ENCODE measurements at regions not wholly inside any gene's neighbourhood (a gene's known extent, or its start where the extent isn't known, plus 50 kb on each side); places are given as distances from the start of the nearest gene placed in this dataset.

DNA sequence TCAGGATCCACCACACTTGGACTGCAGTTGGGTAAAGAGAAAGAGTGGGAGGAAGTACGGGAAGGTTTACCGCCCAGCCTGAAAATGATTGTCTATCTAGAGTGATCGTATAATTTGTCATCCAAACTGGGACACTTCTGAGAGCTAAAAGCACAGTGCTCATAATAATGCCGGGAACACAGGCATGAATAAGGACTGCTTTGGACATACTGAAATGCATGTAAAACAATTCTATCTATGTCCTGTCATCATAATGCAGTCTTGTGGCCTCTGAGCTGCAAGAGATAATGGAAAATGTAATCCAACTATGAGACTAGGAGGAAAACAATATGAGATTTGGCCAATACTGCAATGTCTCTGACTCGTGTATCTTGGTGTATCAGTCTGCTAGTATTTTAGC is 435.5 kb downstream of the SOX11 start:
- Histone ChIP-seq H3K4me1 (ENCODE audit: control insufficient read depth in 2 of 2, insufficient read depth in 2 of 2, low read length in 2 of 2) (no peaks in the 10 kb centered on the region), H3K79me2 (ENCODE audit: control insufficient read depth, insufficient read depth, low read length) (no peaks in the 10 kb centered on the region), H4K20me1 (ENCODE audit: control insufficient read depth, insufficient read depth, low read length, poor library complexity, severe bottlenecking) (no peaks in the 10 kb centered on the region), H3K9me3 (ENCODE audit: control extremely low read depth in 1 of 3, control insufficient read depth in 2 of 3, insufficient read depth in 1 of 3, low read length in 2 of 3) (no peaks in the 10 kb centered on the region), H3K4me3 (ENCODE audit: control extremely low read depth in 1 of 5, extremely low read depth in 1 of 5, insufficient read depth in 1 of 5, low read depth in 2 of 5, low read length in 4 of 5) (no peak overlapping the region), H3K4me2 (replicated peaks; ENCODE audit: low read depth, low read length, poor library complexity, severe bottlenecking) (no peak overlapping the region), H3K9ac (ENCODE audit: low read length) (no peak overlapping the region), H2AFZ (ENCODE audit: insufficient read depth, low read depth, low read length, poor library complexity, severe bottlenecking) (no peak overlapping the region), H3K27me3 (replicated peaks in 1 of 4; ENCODE audit: control extremely low read depth in 1 of 4, control insufficient read depth in 3 of 4, insufficient read depth in 4 of 4, low read length in 3 of 4) (no peaks in the 10 kb centered on the region), H3K36me3 (replicated peaks in 1 of 2; ENCODE audit: control extremely low read depth in 1 of 2, control insufficient read depth in 1 of 2, extremely low read depth in 1 of 2, insufficient read depth in 2 of 2, low read length in 1 of 2) (no peaks in the 10 kb centered on the region), H3K27ac (ENCODE audit: low read length in 2 of 2) (no peak overlapping the region)
- ATAC-seq (ENCODE audit: low read depth) (no peak), DNase-seq (no peak)
- intact Hi-C loops (cut with micrococcal nuclease), result no loop called here
- H3K4me3 Mint-ChIP-seq, result no peak overlapping the region
- H3K27me3 Mint-ChIP-seq, result no peaks in the 10 kb centered on the region
- TF ChIP-seq, protein P1, sequence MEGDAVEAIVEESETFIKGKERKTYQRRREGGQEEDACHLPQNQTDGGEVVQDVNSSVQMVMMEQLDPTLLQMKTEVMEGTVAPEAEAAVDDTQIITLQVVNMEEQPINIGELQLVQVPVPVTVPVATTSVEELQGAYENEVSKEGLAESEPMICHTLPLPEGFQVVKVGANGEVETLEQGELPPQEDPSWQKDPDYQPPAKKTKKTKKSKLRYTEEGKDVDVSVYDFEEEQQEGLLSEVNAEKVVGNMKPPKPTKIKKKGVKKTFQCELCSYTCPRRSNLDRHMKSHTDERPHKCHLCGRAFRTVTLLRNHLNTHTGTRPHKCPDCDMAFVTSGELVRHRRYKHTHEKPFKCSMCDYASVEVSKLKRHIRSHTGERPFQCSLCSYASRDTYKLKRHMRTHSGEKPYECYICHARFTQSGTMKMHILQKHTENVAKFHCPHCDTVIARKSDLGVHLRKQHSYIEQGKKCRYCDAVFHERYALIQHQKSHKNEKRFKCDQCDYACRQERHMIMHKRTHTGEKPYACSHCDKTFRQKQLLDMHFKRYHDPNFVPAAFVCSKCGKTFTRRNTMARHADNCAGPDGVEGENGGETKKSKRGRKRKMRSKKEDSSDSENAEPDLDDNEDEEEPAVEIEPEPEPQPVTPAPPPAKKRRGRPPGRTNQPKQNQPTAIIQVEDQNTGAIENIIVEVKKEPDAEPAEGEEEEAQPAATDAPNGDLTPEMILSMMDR (IDR thresholded peaks at IDR 0.05), result no peak
- TF ChIP-seq EZH2 (IDR thresholded peaks at IDR 0.05; ENCODE audit: borderline replicate concordance, insufficient read depth, low read depth, low read length, poor library complexity, severe bottlenecking), result no peak
- H3K9me3 Mint-ChIP-seq (ENCODE audit: insufficient read depth), result no peaks in the 10 kb centered on the region
- 100% methylated on average over 4 of the region's 5 CpGs for WGBS (ENCODE audit: insufficient coverage)
- H3K4me1 Mint-ChIP-seq, result no peaks in the 10 kb centered on the region
- ChIA-PET CTCF (no interaction called here), POLR2A (no interaction called here)
- H3K27ac Mint-ChIP-seq, result no peak overlapping the region

DNA sequence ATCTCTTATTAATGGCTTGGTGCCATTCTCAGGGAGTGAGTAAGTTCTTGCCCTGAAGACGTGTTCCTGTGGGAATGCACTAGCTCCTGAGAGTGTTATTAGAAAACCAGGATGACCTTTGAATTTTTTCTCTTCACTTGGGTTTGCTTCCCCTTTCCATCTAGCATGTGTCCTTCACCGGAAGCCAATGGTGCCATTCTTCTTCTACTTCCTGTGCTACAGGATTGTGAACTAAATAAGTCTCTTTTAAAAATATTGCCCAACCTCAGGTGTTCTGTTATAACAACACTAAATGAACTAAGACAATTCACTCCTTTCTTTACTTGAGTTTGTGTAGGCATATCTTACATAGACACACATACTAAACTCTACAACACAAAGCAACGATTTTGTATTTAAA is 447.0 kb downstream of the SOX11 start:
- H3K4me3 Mint-ChIP-seq, result no peak overlapping the region
- POLR2A ChIA-PET, result no interaction called here

More for the DNA sequence above, 447.0 kb downstream of the SOX11 start:
- Mint-ChIP-seq H3K27me3 (no peaks in the 10 kb centered on the region), H3K4me1 (no peaks in the 10 kb centered on the region), H3K27ac (no peak overlapping the region), H3K9me3 (ENCODE audit: insufficient read depth) (peaks cover 2% of the 10 kb centered on the region)
- H3K27ac ChIP-seq (ENCODE audit: low read length in 2 of 2), result no peak overlapping the region
- intact Hi-C loops (cut with micrococcal nuclease), result no loop called here
- H3K4me2 ChIP-seq (replicated peaks; ENCODE audit: low read depth, low read length, poor library complexity, severe bottlenecking), result no peak overlapping the region
- DNase-seq, result no peak
- 80% methylated on average over 1 of the region's 3 CpGs for WGBS (ENCODE audit: insufficient coverage)
- no peaks in the 10 kb centered on the region for H3K4me1 ChIP-seq (ENCODE audit: control insufficient read depth in 2 of 2, insufficient read depth in 2 of 2, low read length in 2 of 2)
- no peaks in the 10 kb centered on the region for H3K36me3 ChIP-seq (replicated peaks in 1 of 2; ENCODE audit: control extremely low read depth in 1 of 2, control insufficient read depth in 1 of 2, extremely low read depth in 1 of 2, insufficient read depth in 2 of 2, low read length in 1 of 2)
- TF ChIP-seq, protein P1 (IDR thresholded peaks at IDR 0.05), result no peak
- TF ChIP-seq EZH2 (IDR thresholded peaks at IDR 0.05; ENCODE audit: borderline replicate concordance, insufficient read depth, low read depth, low read length, poor library complexity, severe bottlenecking), result no peak
- no peak for ATAC-seq (ENCODE audit: low read depth)
- no peak overlapping the region for H3K9ac ChIP-seq (ENCODE audit: low read length)
- no peak overlapping the region for H2AFZ ChIP-seq (ENCODE audit: insufficient read depth, low read depth, low read length, poor library complexity, severe bottlenecking)
- H3K79me2 ChIP-seq (ENCODE audit: control insufficient read depth, insufficient read depth, low read length), result no peaks in the 10 kb centered on the region
- H3K4me3 ChIP-seq (ENCODE audit: control extremely low read depth in 1 of 5, extremely low read depth in 1 of 5, insufficient read depth in 1 of 5, low read depth in 2 of 5, low read length in 4 of 5), result no peak overlapping the region
- CTCF ChIA-PET, result no interaction called here
- H3K27me3 ChIP-seq (replicated peaks in 1 of 4; ENCODE audit: control extremely low read depth in 1 of 4, control insufficient read depth in 3 of 4, insufficient read depth in 4 of 4, low read length in 3 of 4), result no peaks in the 10 kb centered on the region
- H4K20me1 ChIP-seq (ENCODE audit: control insufficient read depth, insufficient read depth, low read length, poor library complexity, severe bottlenecking), result no peaks in the 10 kb centered on the region
- peaks cover 0 to 3% (median 3%) of the 10 kb centered on the region in 3 donors for H3K9me3 ChIP-seq (ENCODE audit: control extremely low read depth in 1 of 3, control insufficient read depth in 2 of 3, insufficient read depth in 1 of 3, low read length in 2 of 3)

All from B cell (primary cell).